ENCODE measurements at regions not wholly inside any gene's neighbourhood (a gene's known extent, or its start where the extent isn't known, plus 50 kb on each side); places are given as distances from the start of the nearest gene placed in this dataset.

GRCh38 chr7:51666751-51667150, 350.1 kb upstream of the COBL start:
- TF ChIP-seq CTCF (IDR thresholded peaks at IDR 0.05; ENCODE audit: borderline replicate concordance, insufficient read depth, low read depth, low read length): no peak
- H3K4me3 ChIP-seq (ENCODE audit: low read depth, low read length): no peak overlapping the region

- no peak for TF ChIP-seq CTCF (IDR thresholded peaks at IDR 0.05; ENCODE audit: borderline replicate concordance, insufficient read depth, low read depth, low read length)
- no peak overlapping the region for H3K4me3 ChIP-seq (ENCODE audit: low read depth, low read length)
Observed at GRCh38 chr7:51666266-51666665, 349.7 kb upstream of the COBL start.

- TF ChIP-seq CTCF (IDR thresholded peaks at IDR 0.05; ENCODE audit: borderline replicate concordance, insufficient read depth, low read depth, low read length): no peak
- H3K4me3 ChIP-seq (ENCODE audit: low read depth, low read length): no peak overlapping the region
Observed at GRCh38 chr7:51665045-51665780, 348.6 kb upstream of the COBL start.

- no peak overlapping the region for H3K4me3 ChIP-seq (ENCODE audit: low read depth, low read length)
- TF ChIP-seq CTCF (IDR thresholded peaks at IDR 0.05; ENCODE audit: borderline replicate concordance, insufficient read depth, low read depth, low read length): no peak
Observed at GRCh38 chr7:51660516-51660915, 343.9 kb upstream of the COBL start.

- TF ChIP-seq CTCF (IDR thresholded peaks at IDR 0.05; ENCODE audit: borderline replicate concordance, insufficient read depth, low read depth, low read length): no peak
- H3K4me3 ChIP-seq (ENCODE audit: low read depth, low read length): no peak overlapping the region
Observed at GRCh38 chr7:51658684-51659083, 342.1 kb upstream of the COBL start.

- H3K4me3 ChIP-seq (ENCODE audit: low read depth, low read length): no peak overlapping the region
- TF ChIP-seq CTCF (IDR thresholded peaks at IDR 0.05; ENCODE audit: borderline replicate concordance, insufficient read depth, low read depth, low read length): no peak
Observed at GRCh38 chr7:51647931-51648351, 331.3 kb upstream of the COBL start.

GRCh38 chr7:51647486-51647885, 330.9 kb upstream of the COBL start:
- no peak overlapping the region for H3K4me3 ChIP-seq (ENCODE audit: low read depth, low read length)
- TF ChIP-seq CTCF (IDR thresholded peaks at IDR 0.05; ENCODE audit: borderline replicate concordance, insufficient read depth, low read depth, low read length): no peak
